Keratinocyte (primary cell): ENCODE measurements at regions not wholly inside any gene's neighbourhood (a gene's known extent, or its start where the extent isn't known, plus 50 kb on each side); places are given as distances from the start of the nearest gene placed in this dataset.

ENCODE experiments used
- EZH2 ChIP-seq: IDR thresholded peaks from one replicate; pipeline ENCODE4 v1.6.1; 2012; ENCODE audit warnings: inconsistent platforms, mild to moderate bottlenecking, low read length, moderate library complexity
- TF ChIP-seq, protein P1 (sequence below), 3 experiments: IDR thresholded peaks in 1 of 3; conservative IDR thresholded peaks in 1 of 3; optimal IDR thresholded peaks in 1 of 3; 2 replicates in 2 of 3; 3 replicates in 1 of 3; pipeline versions ENCODE3 to v1.5.1; 2011; ENCODE audit warnings: low read length in 3 of 3, mild to moderate bottlenecking in 3 of 3, moderate library complexity in 2 of 3, control low read depth in 1 of 3, inconsistent platforms in 1 of 3; ENCODE audit not compliant: insufficient read depth in 2 of 3; ENCODE audit errors: extremely low read depth in 1 of 3

DNA sequence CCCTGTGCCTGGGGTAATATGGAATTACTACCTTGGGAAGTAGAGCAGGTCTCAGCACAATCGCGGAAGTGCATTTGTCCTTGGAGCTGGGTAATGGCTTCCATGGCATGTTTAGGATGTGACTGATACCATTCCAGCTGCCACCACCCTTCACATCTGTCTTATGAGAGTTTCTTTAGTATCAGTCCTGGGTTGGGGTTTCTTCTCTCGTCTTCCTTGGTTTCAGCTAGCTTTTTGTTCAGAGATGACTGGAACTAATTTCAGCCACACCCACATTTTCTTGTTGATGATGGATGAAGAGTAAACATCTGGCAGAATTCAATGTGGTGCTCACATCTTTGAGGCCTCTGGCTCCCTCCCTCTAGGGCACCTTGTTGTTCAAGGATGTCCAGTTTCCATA, 212.9 kb upstream of the SOX21 start:
- TF ChIP-seq, protein P1, sequence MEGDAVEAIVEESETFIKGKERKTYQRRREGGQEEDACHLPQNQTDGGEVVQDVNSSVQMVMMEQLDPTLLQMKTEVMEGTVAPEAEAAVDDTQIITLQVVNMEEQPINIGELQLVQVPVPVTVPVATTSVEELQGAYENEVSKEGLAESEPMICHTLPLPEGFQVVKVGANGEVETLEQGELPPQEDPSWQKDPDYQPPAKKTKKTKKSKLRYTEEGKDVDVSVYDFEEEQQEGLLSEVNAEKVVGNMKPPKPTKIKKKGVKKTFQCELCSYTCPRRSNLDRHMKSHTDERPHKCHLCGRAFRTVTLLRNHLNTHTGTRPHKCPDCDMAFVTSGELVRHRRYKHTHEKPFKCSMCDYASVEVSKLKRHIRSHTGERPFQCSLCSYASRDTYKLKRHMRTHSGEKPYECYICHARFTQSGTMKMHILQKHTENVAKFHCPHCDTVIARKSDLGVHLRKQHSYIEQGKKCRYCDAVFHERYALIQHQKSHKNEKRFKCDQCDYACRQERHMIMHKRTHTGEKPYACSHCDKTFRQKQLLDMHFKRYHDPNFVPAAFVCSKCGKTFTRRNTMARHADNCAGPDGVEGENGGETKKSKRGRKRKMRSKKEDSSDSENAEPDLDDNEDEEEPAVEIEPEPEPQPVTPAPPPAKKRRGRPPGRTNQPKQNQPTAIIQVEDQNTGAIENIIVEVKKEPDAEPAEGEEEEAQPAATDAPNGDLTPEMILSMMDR (optimal IDR thresholded peaks at IDR 0.05 in 1 of 3, IDR thresholded peaks at IDR 0.05 in 1 of 3, conservative IDR thresholded peaks at IDR 0.05 in 1 of 3; ENCODE audit: extremely low read depth in 1 of 3, insufficient read depth in 2 of 3, low read length in 3 of 3) = no peak
- TF ChIP-seq EZH2 = no peak
